GM23248 (cell line): ENCODE measurements at regions not wholly inside any gene's neighbourhood (a gene's known extent, or its start where the extent isn't known, plus 50 kb on each side); places are given as distances from the start of the nearest gene placed in this dataset.

ENCODE experiments used
- EZH2 ChIP-seq: fragments of 200-600 bp; sonication (generic); IDR thresholded peaks from 2 replicates; pipeline ENCODE4 v1.6.1; 2018; ENCODE audit warnings: antibody characterized with exemption, mild to moderate bottlenecking; ENCODE audit not compliant: insufficient read depth, poor library complexity, severe bottlenecking
- EZH2phosphoT487 ChIP-seq: fragments of 200-600 bp; sonication (generic); IDR thresholded peaks from 2 replicates; pipeline ENCODE4 v1.6.1; 2018; ENCODE audit warnings: antibody characterized with exemption, moderate library complexity, mild to moderate bottlenecking, low read depth; ENCODE audit not compliant: insufficient read depth

GRCh38 chr2:65663831-65664407 lies 231.5 kb upstream of the SPRED2 start:
- TF ChIP-seq EZH2 (no peak), EZH2phosphoT487 (no peak)
